Neural progenitor cell (in vitro differentiated cells): ENCODE measurements at regions not wholly inside any gene's neighbourhood (a gene's known extent, or its start where the extent isn't known, plus 50 kb on each side); places are given as distances from the start of the nearest gene placed in this dataset.
"Not testable (repeated sequence)": the region's sequence is repeated elsewhere in the genome, so short reads cannot be mapped to it uniquely, and the experiment has no call there.

ENCODE experiments used
- DNase-seq: peaks from one replicate; pipeline ENCODE4 v3.0.0-alpha.2; 2016; ENCODE audit warnings: low spot score
- H2AFZ ChIP-seq: fragments of 200-600 bp; sonication (generic); replicated peaks from 2 replicates; pipeline ENCODE4 v1.6.1; 2016; ENCODE audit warnings: antibody characterized with exemption
- H3F3A ChIP-seq: fragments of 200-600 bp; sonication (generic); 2 replicates; pipeline ENCODE4 v1.6.1; 2016; ENCODE audit warnings: antibody characterized with exemption, low read depth
- H3K27ac ChIP-seq: fragments of 200-600 bp; sonication (generic); 2 replicates; pipeline ENCODE4 v1.5.1; 2016; ENCODE audit warnings: mild to moderate bottlenecking
- H3K27me3 ChIP-seq: fragments of 200-600 bp; sonication (generic); 2 replicates; pipeline ENCODE4 v1.6.1; 2016; ENCODE audit warnings: mild to moderate bottlenecking, moderate library complexity
- H3K36me3 ChIP-seq: fragments of 200-600 bp; sonication (generic); 2 replicates; pipeline ENCODE4 v1.5.1; 2016
- H3K4me1 ChIP-seq: fragments of 200-600 bp; sonication (generic); 2 replicates; pipeline ENCODE4 v1.6.1; 2016; ENCODE audit warnings: mixed run types
- H3K4me2 ChIP-seq: fragments of 200-600 bp; sonication (generic); 2 replicates; pipeline ENCODE4 v1.6.1; 2016
- H3K4me3 ChIP-seq: fragments of 200-600 bp; sonication (generic); 2 replicates; pipeline ENCODE4 v1.5.1; 2016
- H3K79me2 ChIP-seq: fragments of 200-600 bp; sonication (generic); 2 replicates; pipeline ENCODE4 v1.6.1; 2016; ENCODE audit warnings: low read depth
- H3K9ac ChIP-seq: fragments of 200-600 bp; sonication (generic); 2 replicates; pipeline ENCODE4 v1.6.1; 2016
- H3K9me3 ChIP-seq: fragments of 200-600 bp; sonication (generic); 2 replicates; pipeline ENCODE4 v1.5.1; 2016; ENCODE audit warnings: low read depth
- H4K20me1 ChIP-seq: fragments of 200-600 bp; sonication (generic); 2 replicates; pipeline ENCODE4 v1.6.1; 2016; ENCODE audit warnings: low read depth
- H3K27ac Mint-ChIP-seq: 3 replicates; pipeline ENCODE4 v1.8.0; 2021; ENCODE audit warnings: mixed read lengths
- H3K27me3 Mint-ChIP-seq: 2 replicates; pipeline ENCODE4 v1.8.0; 2022; ENCODE audit warnings: low read depth, mild to moderate bottlenecking, inconsistent platforms, moderate library complexity, mixed read lengths; ENCODE audit not compliant: insufficient read depth
- H3K36me3 Mint-ChIP-seq: 3 replicates; pipeline ENCODE4 v1.8.0; 2021; ENCODE audit warnings: mixed read lengths
- H3K4me1 Mint-ChIP-seq: 3 replicates; pipeline ENCODE4 v1.8.0; 2021; ENCODE audit warnings: mixed read lengths
- H3K4me3 Mint-ChIP-seq: 3 replicates; pipeline ENCODE4 v1.8.0; 2021; ENCODE audit warnings: mild to moderate bottlenecking, moderate library complexity, mixed read lengths
- H3K9me3 Mint-ChIP-seq: 3 replicates; pipeline ENCODE4 v1.8.0; 2020; ENCODE audit warnings: mixed read lengths
- CTCF ChIP-seq: fragments of 200-600 bp; sonication (generic); IDR thresholded peaks from 2 replicates; pipeline ENCODE4 v1.5.1; 2017; ENCODE audit warnings: antibody characterized with exemption, mild to moderate bottlenecking
- EZH2 ChIP-seq: fragments of 200-600 bp; sonication (generic); IDR thresholded peaks from 2 replicates; pipeline ENCODE4 v1.6.1; 2017; ENCODE audit warnings: antibody characterized with exemption, mild to moderate bottlenecking, moderate library complexity
- EZH2phosphoT487 ChIP-seq: fragments of 200-600 bp; sonication (generic); IDR thresholded peaks from 2 replicates; pipeline ENCODE4 v1.6.1; 2017; ENCODE audit warnings: antibody characterized with exemption

DNA sequence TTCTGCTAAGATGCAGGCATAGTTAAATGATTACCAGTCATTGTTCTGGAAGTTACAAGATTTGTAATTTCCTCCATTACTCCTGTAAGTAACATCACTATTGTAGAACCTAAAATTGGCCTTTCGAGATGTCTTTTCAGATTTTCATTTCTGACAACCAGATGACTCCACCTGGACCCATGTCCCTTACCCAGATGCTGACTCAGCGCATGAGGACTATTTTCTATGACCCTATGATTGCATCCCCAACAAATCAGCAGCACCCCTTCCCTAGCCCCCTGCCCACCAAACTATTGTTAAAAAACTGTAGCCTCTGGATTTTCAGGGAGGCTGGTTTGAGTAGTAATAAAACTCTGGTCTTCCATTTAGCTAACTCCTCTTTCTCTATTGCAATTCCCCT lies 55.2 kb upstream of the RCBTB2 start:
- Histone ChIP-seq H3K4me1 (peaks cover 26% of the 10 kb centered on the region), H3K36me3 (no peaks in the 10 kb centered on the region), H4K20me1 (no peaks in the 10 kb centered on the region), H3K79me2 (no peaks in the 10 kb centered on the region), H3K4me2 (no peak overlapping the region), H3F3A (peaks cover 8% of the 10 kb centered on the region), H3K4me3 (no peak overlapping the region), H3K27me3 (no peaks in the 10 kb centered on the region), H3K9me3 (no peaks in the 10 kb centered on the region), H2AFZ (no peak overlapping the region), H3K27ac (no peak overlapping the region), H3K9ac (no peak overlapping the region)
- H3K9me3 Mint-ChIP-seq: peaks cover 11% of the 10 kb centered on the region
- no peak for DNase-seq
- H3K4me1 Mint-ChIP-seq: peaks cover 21% of the 10 kb centered on the region
- H3K4me3 Mint-ChIP-seq: no peak overlapping the region
- H3K27me3 Mint-ChIP-seq: peaks cover 2% of the 10 kb centered on the region
- TF ChIP-seq CTCF: no peak
- TF ChIP-seq EZH2phosphoT487: no peak
- no peaks in the 10 kb centered on the region for H3K36me3 Mint-ChIP-seq
- peak overlapping the region; percentile 67 for H3K27ac Mint-ChIP-seq

GRCh38 chr13:48590141-48590901 lies 57.4 kb upstream of the RCBTB2 start:
- H3K4me1 Mint-ChIP-seq: peaks cover 32% of the 10 kb centered on the region
- H3K36me3 Mint-ChIP-seq: no peaks in the 10 kb centered on the region
- DNase-seq: no peak
- H3K4me3 ChIP-seq: no peak overlapping the region
- no peak overlapping the region for H2AFZ ChIP-seq
- no peak overlapping the region for H3K9ac ChIP-seq
- no peak overlapping the region for H3K27ac ChIP-seq
- no peaks in the 10 kb centered on the region for H3K36me3 ChIP-seq
- peaks cover 44% of the 10 kb centered on the region for H3K4me1 ChIP-seq
- no peaks in the 10 kb centered on the region for H3K79me2 ChIP-seq
- H3K27me3 ChIP-seq: no peaks in the 10 kb centered on the region
- H3K27ac Mint-ChIP-seq: peak overlapping the region; percentile 47
- peaks cover 3% of the 10 kb centered on the region for H3K27me3 Mint-ChIP-seq
- peaks cover 11% of the 10 kb centered on the region for H3K9me3 Mint-ChIP-seq
- H3K4me3 Mint-ChIP-seq: no peak overlapping the region
- no peaks in the 10 kb centered on the region for H3K9me3 ChIP-seq
- H4K20me1 ChIP-seq: no peaks in the 10 kb centered on the region
- no peak overlapping the region for H3K4me2 ChIP-seq
- peaks cover 24% of the 10 kb centered on the region for H3F3A ChIP-seq
- TF ChIP-seq EZH2phosphoT487 (no peak), CTCF (no peak), EZH2 (no peak)

DNA sequence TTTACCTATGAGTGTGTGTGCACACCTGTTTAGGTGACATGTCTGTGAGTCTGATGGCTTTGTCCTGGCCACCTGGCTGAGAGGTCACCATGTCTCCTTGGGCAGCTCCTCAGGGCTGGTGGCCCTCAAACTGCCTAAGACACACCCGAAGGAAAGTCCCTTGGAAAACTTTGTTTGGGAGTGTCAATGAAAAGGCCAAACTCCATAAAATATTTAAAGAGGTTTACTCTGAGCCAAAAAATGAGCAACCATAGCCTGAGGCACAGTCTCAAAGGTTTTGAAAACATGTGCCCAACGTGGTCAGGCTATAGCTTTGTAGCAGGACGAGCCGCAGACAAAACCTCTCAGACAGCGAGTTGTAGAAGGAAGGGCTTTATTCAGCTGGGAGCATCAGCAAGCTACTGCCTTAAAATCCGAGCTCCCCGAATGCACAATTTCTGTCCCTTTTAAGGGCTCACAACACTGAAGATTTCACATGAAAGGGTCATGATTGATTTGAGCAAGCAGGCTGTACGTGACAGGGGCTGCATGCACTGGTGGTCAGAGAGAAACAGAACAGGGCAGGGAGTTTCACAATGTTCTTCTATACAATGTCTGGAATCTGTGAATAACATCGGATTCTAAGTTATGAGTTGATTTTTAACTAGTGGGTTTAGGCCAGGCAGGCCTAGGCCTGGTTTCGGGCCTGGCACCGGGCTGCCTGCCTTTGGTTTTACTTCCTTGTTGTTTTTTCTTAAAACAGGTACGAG lies 58.4 kb upstream of the RCBTB2 start:
- H3K9me3 ChIP-seq, DNase-seq, H3K4me3 Mint-ChIP-seq, H3K36me3 ChIP-seq, H3K9ac ChIP-seq, H4K20me1 ChIP-seq, H3K4me2 ChIP-seq, H3K79me2 ChIP-seq, H3K27ac ChIP-seq, H3K36me3 Mint-ChIP-seq, H3K27me3 ChIP-seq, H3K4me3 ChIP-seq, H3K27me3 Mint-ChIP-seq: not testable (repeated sequence)
- H3K27ac Mint-ChIP-seq: peak overlapping the region; percentile 83
- Histone ChIP-seq H3F3A (peaks cover 26% of the 10 kb centered on the region), H2AFZ (peak overlapping the region; percentile 4), H3K4me1 (peaks cover 41% of the 10 kb centered on the region)
- peaks cover 11% of the 10 kb centered on the region for H3K9me3 Mint-ChIP-seq
- peaks cover 29% of the 10 kb centered on the region for H3K4me1 Mint-ChIP-seq
